LNCAP (cell line): ENCODE measurements at regions not wholly inside any gene's neighbourhood (a gene's known extent, or its start where the extent isn't known, plus 50 kb on each side); places are given as distances from the start of the nearest gene placed in this dataset.

Source experiments
- TF ChIP-seq, protein P1 (sequence below): fragments of 450-650 bp; IDR thresholded peaks from 2 replicates; pipeline ENCODE4 v1.5.1; 2017; ENCODE audit warnings: mild to moderate bottlenecking

DNA sequence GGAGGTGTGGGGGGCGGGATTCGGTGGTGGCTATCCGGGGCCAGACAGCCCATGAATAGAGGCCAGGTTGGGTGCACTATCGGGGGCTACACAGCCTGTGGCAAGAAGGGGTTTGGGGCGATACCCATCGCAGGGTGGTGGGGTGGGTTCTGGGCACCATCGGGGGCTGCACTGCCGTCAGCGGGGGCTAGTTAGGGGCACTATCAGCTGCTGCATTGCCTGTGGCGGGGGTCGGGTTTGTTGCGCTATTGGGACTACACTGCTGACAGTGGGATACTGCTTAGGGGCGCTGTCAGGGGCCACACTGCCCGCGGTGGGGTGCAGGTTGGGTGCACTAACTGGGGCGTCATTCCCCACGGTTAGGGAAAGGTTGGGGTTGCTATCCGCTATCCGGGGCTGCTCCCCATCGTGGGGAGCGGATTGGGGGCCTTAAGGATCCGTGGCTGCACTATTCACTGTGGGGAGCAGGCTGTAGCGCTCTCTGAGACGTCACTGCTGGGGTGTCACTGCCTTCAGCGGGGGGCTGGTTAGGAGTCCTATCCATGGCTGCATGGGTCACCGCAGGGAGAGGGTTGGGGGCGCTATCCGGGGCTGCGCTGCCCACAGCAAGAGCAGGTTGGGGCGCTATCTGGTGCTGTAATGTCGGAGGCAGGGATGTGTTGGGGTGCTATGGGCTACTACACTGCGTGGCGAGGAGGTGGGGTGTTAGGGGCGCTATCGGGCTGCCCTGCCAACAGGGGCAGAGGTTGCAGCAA lies 76.5 kb upstream of the SLC35G4 start:
- TF ChIP-seq, protein P1, sequence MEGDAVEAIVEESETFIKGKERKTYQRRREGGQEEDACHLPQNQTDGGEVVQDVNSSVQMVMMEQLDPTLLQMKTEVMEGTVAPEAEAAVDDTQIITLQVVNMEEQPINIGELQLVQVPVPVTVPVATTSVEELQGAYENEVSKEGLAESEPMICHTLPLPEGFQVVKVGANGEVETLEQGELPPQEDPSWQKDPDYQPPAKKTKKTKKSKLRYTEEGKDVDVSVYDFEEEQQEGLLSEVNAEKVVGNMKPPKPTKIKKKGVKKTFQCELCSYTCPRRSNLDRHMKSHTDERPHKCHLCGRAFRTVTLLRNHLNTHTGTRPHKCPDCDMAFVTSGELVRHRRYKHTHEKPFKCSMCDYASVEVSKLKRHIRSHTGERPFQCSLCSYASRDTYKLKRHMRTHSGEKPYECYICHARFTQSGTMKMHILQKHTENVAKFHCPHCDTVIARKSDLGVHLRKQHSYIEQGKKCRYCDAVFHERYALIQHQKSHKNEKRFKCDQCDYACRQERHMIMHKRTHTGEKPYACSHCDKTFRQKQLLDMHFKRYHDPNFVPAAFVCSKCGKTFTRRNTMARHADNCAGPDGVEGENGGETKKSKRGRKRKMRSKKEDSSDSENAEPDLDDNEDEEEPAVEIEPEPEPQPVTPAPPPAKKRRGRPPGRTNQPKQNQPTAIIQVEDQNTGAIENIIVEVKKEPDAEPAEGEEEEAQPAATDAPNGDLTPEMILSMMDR, result no peak; the same call in 1 of the 2 replicates

DNA sequence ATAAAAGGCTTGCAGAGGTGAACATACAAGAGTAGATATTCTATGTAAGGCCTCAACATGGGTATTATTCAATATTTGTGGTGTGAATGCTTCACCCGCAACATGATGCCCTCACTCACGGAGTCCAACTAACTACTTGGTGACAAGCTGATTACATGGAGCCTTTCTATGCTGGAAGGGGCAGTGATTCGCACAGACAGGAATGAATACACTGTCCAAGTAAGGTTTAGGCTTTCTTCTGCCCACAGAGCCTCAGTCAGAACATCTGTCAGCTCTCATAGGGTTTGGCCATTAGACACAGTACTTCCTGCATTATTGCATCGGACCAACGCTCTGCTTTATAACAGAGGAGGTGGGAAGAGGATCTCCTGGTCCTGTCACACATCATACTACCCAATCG lies 80.3 kb upstream of the SLC35G4 start:
- TF ChIP-seq, protein P1, result no peak

DNA sequence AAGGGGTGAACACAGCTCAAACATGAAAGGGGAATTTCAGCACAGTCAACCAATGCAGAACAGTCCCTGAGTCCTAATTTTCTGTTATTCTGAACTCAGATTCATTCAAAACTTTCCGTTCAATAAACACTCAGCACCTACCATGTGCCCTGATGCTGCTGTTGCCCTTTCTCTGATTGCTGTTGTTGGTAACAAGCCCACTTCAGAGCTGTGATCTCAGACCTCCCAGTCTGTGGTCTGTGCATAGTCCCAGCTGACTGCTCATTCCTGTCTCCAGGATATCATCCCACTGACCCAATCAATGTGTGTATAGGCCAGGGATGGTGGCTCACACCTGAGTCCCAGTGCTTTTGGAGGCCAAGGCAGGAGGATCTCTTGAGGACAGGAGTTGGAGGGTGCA lies 82.7 kb upstream of the SLC35G4 start:
- TF ChIP-seq, protein P1, result no peak

DNA sequence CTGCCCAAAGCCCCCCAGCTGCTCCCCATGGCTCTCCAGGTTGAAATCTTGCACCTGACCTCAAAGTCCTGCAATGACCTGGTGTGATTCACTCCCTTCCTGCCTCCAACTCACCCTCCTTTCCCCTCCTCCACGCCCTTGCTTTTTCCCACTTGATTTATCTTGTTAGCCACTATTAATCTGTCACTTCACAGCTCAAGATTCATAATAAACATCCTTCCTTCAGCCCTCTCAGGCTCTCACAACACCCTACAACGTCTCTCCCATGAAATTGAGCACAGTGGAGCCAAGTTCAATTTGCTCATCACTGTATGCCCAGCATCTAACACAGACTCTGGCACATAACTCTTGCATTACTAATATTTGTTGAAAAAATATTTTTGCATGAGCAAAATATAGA lies 85.6 kb upstream of the SLC35G4 start:
- TF ChIP-seq, protein P1, result no peak

DNA sequence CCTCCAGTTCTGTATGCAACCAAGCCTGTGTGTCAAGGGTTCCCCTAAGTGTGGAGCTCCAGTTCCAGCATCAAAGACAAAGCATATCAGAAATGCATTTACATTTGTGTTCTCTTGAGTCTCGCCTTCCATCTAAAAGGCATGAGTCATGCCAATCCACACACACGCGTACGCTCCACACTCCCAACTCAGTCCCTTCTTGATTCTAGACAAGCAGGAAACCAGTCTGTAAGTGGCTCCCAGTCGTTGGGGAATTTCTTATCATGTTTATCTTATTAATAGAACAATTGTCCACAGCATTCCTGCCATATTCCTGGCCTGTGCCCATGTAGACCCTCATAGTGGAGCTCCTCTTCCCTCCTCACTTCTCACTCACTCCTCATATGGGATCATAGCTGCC lies 86.4 kb upstream of the SLC35G4 start:
- TF ChIP-seq, protein P1, result no peak

DNA sequence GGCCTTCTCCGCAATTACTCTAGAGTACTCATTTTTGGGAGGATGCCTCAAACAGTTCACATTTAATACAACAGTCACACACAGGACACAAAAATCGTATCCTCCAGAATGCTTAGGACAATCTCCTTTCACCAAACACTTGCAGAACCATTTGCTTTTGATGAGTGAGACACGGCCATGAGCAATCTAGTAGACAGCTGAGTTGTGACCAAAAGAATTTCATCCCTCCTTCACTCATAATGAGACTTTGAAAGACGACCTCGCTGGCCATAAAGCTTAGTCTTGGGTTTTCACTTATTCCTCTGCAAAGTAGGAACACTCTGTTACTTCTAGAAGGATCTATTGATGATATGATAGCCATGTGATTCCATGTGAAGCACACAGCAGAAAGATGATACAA lies 87.5 kb upstream of the SLC35G4 start:
- TF ChIP-seq, protein P1, result no peak

DNA sequence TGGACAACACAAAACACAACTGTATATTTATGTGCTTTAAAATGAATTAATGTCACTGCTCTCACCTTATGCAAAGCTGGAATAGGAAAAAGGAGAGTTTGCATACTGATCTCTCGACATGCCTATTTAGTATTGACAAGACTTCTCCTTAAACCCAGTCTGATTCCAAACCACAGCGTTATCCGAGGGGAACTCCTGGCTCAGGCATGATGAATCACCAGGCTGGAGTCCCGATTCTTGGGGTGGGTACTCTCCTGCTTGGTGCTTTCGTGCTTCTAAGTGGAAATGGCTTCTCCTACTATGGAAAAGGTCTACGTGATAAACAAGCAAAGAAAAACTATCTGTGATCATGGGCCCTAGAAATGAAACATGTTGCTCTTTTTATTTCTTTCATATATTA lies 88.9 kb upstream of the SLC35G4 start:
- TF ChIP-seq, protein P1, result no peak
